Hepatocyte (in vitro differentiated cells): ENCODE measurements at regions not wholly inside any gene's neighbourhood (a gene's known extent, or its start where the extent isn't known, plus 50 kb on each side); places are given as distances from the start of the nearest gene placed in this dataset.

Experiments
- EZH2 ChIP-seq: fragments of 200-600 bp; sonication (generic); IDR thresholded peaks from 2 replicates; pipeline ENCODE4 v1.6.1; 2016; ENCODE audit warnings: antibody characterized with exemption, mild to moderate bottlenecking, borderline replicate concordance
- TF ChIP-seq, protein P1 (sequence below): fragments of 200-600 bp; sonication (generic); IDR thresholded peaks from 2 replicates; pipeline ENCODE4 v1.5.1; 2016; ENCODE audit warnings: antibody characterized with exemption, mild to moderate bottlenecking; ENCODE audit not compliant: poor library complexity

DNA sequence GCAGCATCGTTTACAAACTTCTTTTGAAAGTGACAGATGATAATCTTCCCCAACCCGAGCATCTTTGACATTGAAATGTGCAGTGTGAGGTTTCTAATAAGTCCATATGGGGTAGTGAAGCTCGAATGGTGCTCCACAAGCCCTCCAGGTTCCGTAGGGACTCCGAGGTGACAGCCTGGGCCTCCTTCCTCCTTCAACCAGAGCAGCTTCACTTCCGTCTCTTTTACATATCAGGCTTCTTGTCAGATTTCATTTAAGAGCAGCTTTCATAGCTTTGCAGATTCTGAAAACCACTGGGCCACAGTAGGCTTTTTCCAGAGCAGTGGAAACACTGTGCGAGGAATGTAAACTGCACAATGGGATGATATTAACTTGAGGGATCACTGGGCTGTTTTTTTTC, 103.6 kb upstream of the CPM start:
- TF ChIP-seq, protein P1, sequence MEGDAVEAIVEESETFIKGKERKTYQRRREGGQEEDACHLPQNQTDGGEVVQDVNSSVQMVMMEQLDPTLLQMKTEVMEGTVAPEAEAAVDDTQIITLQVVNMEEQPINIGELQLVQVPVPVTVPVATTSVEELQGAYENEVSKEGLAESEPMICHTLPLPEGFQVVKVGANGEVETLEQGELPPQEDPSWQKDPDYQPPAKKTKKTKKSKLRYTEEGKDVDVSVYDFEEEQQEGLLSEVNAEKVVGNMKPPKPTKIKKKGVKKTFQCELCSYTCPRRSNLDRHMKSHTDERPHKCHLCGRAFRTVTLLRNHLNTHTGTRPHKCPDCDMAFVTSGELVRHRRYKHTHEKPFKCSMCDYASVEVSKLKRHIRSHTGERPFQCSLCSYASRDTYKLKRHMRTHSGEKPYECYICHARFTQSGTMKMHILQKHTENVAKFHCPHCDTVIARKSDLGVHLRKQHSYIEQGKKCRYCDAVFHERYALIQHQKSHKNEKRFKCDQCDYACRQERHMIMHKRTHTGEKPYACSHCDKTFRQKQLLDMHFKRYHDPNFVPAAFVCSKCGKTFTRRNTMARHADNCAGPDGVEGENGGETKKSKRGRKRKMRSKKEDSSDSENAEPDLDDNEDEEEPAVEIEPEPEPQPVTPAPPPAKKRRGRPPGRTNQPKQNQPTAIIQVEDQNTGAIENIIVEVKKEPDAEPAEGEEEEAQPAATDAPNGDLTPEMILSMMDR: no peak
- no peak for TF ChIP-seq EZH2
